OCI-LY1 (cell line): ENCODE measurements at regions not wholly inside any gene's neighbourhood (a gene's known extent, or its start where the extent isn't known, plus 50 kb on each side); places are given as distances from the start of the nearest gene placed in this dataset.

Experiments used
- H2AFZ ChIP-seq: fragments of 200-600 bp; sonication (generic), shearing (Covaris generic); 2 replicates; pipeline ENCODE4 v1.6.0; 2014; ENCODE audit warnings: antibody characterized with exemption, mild to moderate bottlenecking, low read length
- H3F3A ChIP-seq: fragments of 200-600 bp; sonication (generic), shearing (Covaris generic); 2 replicates; pipeline ENCODE4 v1.6.0; 2014; ENCODE audit warnings: mild to moderate bottlenecking, antibody characterized with exemption, low read length, moderate library complexity; ENCODE audit not compliant: insufficient read depth
- H3K27ac ChIP-seq: fragments of 200-600 bp; sonication (generic); 2 replicates; pipeline ENCODE4 v1.5.1; 2014; ENCODE audit warnings: low read length, mixed run types, mild to moderate bottlenecking, low read depth; ENCODE audit not compliant: poor library complexity, severe bottlenecking
- H3K27me3 ChIP-seq: fragments of 200-600 bp; sonication (generic); 2 replicates; pipeline ENCODE4 v1.6.0; 2014; ENCODE audit warnings: antibody characterized with exemption, mild to moderate bottlenecking, low read length, moderate library complexity; ENCODE audit not compliant: insufficient read depth
- H3K36me3 ChIP-seq: fragments of 200-600 bp; sonication (generic); 2 replicates; pipeline ENCODE4 v1.6.1; 2014; ENCODE audit warnings: mild to moderate bottlenecking, antibody characterized with exemption, low read length, moderate library complexity, mixed read lengths; ENCODE audit not compliant: insufficient read depth
- H3K4me1 ChIP-seq: fragments of 200-600 bp; sonication (generic); 2 replicates; pipeline ENCODE4 v1.5.1; 2014; ENCODE audit warnings: mild to moderate bottlenecking, low read length, moderate library complexity; ENCODE audit not compliant: insufficient read depth, severe bottlenecking
- H3K4me2 ChIP-seq: fragments of 200-600 bp; sonication (generic), shearing (Covaris generic); 2 replicates; pipeline ENCODE4 v1.6.1; 2014; ENCODE audit warnings: low read length
- H3K4me3 ChIP-seq: fragments of 200-600 bp; sonication (generic); 2 replicates; pipeline ENCODE4 v1.5.1; 2014; ENCODE audit warnings: low read length, low read depth, mild to moderate bottlenecking, mixed read lengths; ENCODE audit not compliant: poor library complexity, severe bottlenecking
- H3K79me2 ChIP-seq: fragments of 200-600 bp; shearing (Covaris generic); 2 replicates; pipeline ENCODE4 v1.6.1; 2016; ENCODE audit warnings: mixed run types, low read length, mixed read lengths; ENCODE audit not compliant: insufficient read depth
- H3K9ac ChIP-seq: fragments of 200-600 bp; sonication (generic), shearing (Covaris generic); 2 replicates; pipeline ENCODE4 v1.6.1; 2014; ENCODE audit warnings: mild to moderate bottlenecking, low read length, mixed read lengths
- H3K9me2 ChIP-seq: fragments of 200-600 bp; sonication (generic), shearing (Covaris generic); 2 replicates; pipeline ENCODE4 v1.6.1; 2014; ENCODE audit warnings: low read depth, mild to moderate bottlenecking, low read length, mixed read lengths
- H3K9me3 ChIP-seq: fragments of 200-600 bp; shearing (Covaris generic); 2 replicates; pipeline ENCODE4 v1.6.1; 2014; ENCODE audit warnings: low read length, mixed read lengths
- H4K20me1 ChIP-seq: fragments of 200-600 bp; sonication (generic), shearing (Covaris generic); 2 replicates; pipeline ENCODE4 v1.6.0; 2016; ENCODE audit warnings: mild to moderate bottlenecking, low read length; ENCODE audit not compliant: insufficient read depth
- EZH2 ChIP-seq: fragments of 200-600 bp; sonication (generic), shearing (Covaris generic); IDR thresholded peaks from 2 replicates; pipeline ENCODE4 v1.8.0; 2017; ENCODE audit warnings: borderline replicate concordance, mixed run types, mild to moderate bottlenecking, antibody characterized with exemption, low read length, moderate library complexity, mixed read lengths
- TF ChIP-seq, protein P1 (sequence below): fragments of 200-600 bp; sonication (generic), shearing (Covaris generic); IDR thresholded peaks from 2 replicates; pipeline ENCODE4 v1.5.1; 2017; ENCODE audit warnings: mild to moderate bottlenecking, antibody characterized with exemption, low read length, moderate library complexity, mixed read lengths

DNA sequence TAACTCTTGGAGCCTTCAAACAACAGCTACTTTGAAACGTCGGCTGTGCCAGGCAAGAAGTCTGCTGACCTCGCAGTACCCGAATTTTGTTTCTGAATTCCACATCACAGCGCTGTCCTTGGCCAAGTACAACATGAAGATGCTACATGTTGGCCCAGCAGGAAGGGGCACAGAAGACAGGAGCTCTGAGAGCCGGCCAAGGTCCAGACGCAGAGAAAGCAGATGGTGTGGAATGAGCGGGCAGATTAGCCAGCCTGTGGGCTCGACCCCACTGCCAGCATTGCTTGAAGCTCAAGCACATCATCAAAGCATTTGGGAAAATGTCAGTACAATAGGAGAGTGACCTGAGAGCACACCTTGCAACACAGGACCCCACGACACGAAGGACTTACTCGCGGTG lies 64.5 kb downstream of the FZD10 start:
- H3K79me2 ChIP-seq: no peaks in the 10 kb centered on the region
- H3K27me3 ChIP-seq: no peaks in the 10 kb centered on the region
- no peak overlapping the region for H2AFZ ChIP-seq
- peaks cover 5% of the 10 kb centered on the region; the same call in 1 of the 2 replicates for H3K9me3 ChIP-seq
- no peaks in the 10 kb centered on the region for H4K20me1 ChIP-seq
- TF ChIP-seq, protein P1, sequence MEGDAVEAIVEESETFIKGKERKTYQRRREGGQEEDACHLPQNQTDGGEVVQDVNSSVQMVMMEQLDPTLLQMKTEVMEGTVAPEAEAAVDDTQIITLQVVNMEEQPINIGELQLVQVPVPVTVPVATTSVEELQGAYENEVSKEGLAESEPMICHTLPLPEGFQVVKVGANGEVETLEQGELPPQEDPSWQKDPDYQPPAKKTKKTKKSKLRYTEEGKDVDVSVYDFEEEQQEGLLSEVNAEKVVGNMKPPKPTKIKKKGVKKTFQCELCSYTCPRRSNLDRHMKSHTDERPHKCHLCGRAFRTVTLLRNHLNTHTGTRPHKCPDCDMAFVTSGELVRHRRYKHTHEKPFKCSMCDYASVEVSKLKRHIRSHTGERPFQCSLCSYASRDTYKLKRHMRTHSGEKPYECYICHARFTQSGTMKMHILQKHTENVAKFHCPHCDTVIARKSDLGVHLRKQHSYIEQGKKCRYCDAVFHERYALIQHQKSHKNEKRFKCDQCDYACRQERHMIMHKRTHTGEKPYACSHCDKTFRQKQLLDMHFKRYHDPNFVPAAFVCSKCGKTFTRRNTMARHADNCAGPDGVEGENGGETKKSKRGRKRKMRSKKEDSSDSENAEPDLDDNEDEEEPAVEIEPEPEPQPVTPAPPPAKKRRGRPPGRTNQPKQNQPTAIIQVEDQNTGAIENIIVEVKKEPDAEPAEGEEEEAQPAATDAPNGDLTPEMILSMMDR: no peak
- TF ChIP-seq EZH2: no peak
- H3K4me3 ChIP-seq: no peak overlapping the region
- no peak overlapping the region for H3K27ac ChIP-seq
- no peaks in the 10 kb centered on the region for H3K9me2 ChIP-seq
- H3K4me2 ChIP-seq: no peak overlapping the region
- no peaks in the 10 kb centered on the region for H3K36me3 ChIP-seq
- no peak overlapping the region for H3K9ac ChIP-seq
- H3F3A ChIP-seq: no peaks in the 10 kb centered on the region
- no peaks in the 10 kb centered on the region for H3K4me1 ChIP-seq

DNA sequence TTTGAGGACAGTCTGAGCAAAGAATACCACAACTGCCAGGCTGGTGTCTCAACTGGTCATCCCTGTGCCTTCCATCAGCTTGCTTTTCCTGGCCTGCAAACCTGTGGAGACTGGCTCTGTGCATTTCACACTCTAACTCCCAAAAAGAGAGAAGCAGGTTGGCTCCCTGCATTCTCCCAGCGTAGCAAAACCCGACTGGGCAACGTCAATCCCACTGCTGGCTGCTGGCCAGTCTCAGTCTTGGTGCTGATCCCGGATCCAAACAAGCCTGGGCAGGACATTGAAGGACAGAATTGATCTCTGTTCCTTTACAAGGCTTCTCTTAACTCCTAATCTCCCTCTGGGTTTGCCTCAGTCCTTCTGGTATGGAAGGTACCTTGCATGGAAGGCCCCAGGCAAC lies 65.4 kb downstream of the FZD10 start:
- Histone ChIP-seq H3K27me3 (no peaks in the 10 kb centered on the region), H3K9me3 (peaks cover 5% of the 10 kb centered on the region; the same call in 1 of the 2 replicates), H3K27ac (no peak overlapping the region)

DNA sequence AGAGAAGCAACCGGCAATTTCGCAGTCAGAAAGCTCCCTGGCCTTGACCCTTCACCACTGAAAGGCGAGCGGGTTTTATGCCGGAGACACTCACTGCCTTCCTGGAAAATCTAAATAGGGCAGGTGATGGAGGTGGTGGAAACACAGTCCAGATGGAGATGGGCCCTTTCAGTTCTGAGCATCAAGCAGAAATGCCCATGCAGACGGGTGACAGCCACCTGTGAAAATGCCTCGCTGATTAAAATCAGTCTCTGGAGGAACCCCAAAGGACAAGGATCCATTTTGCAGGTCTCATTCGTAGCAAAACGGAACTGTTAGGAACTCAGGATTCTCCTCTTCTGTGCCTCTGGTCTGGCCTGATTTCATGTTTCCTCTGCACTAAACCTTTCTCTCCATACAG lies 74.2 kb downstream of the FZD10 start:
- Histone ChIP-seq H3K9me3 (no peaks in the 10 kb centered on the region), H3K79me2 (no peaks in the 10 kb centered on the region), H3K4me1 (no peaks in the 10 kb centered on the region)

More for the DNA sequence above, 65.4 kb downstream of the FZD10 start:
- no peak overlapping the region for H3K4me2 ChIP-seq
- H3K9me2 ChIP-seq: no peaks in the 10 kb centered on the region
- TF ChIP-seq EZH2: no peak
- TF ChIP-seq, protein P1: no peak
- no peak overlapping the region for H2AFZ ChIP-seq
- H4K20me1 ChIP-seq: no peaks in the 10 kb centered on the region
- no peaks in the 10 kb centered on the region for H3K36me3 ChIP-seq
- H3K9ac ChIP-seq: no peak overlapping the region
- no peaks in the 10 kb centered on the region for H3K79me2 ChIP-seq
- no peaks in the 10 kb centered on the region for H3F3A ChIP-seq
- no peak overlapping the region for H3K4me3 ChIP-seq
- no peaks in the 10 kb centered on the region for H3K4me1 ChIP-seq

More for the DNA sequence above, 74.2 kb downstream of the FZD10 start:
- no peak overlapping the region for H3K9ac ChIP-seq
- H3K27me3 ChIP-seq: no peaks in the 10 kb centered on the region
- H3K27ac ChIP-seq: no peak overlapping the region
- H4K20me1 ChIP-seq: no peaks in the 10 kb centered on the region
- H3K4me2 ChIP-seq: no peak overlapping the region
- no peaks in the 10 kb centered on the region for H3K36me3 ChIP-seq
- H3K9me2 ChIP-seq: no peaks in the 10 kb centered on the region
- no peak overlapping the region for H2AFZ ChIP-seq
- H3F3A ChIP-seq: no peaks in the 10 kb centered on the region
- TF ChIP-seq, protein P1: no peak
- TF ChIP-seq EZH2: no peak
- no peak overlapping the region for H3K4me3 ChIP-seq
